ES-I3 (cell line): ENCODE measurements at regions not wholly inside any gene's neighbourhood (a gene's known extent, or its start where the extent isn't known, plus 50 kb on each side); places are given as distances from the start of the nearest gene placed in this dataset.

Experiments used
- H3K36me3 ChIP-seq: 2 replicates; pipeline ENCODE4 v1.6.1; 2013; ENCODE audit warnings: mild to moderate bottlenecking, low read length, control low read depth, moderate library complexity; ENCODE audit not compliant: insufficient read depth
- H3K4me1 ChIP-seq: 2 replicates; pipeline ENCODE4 v1.6.1; 2013; ENCODE audit warnings: mild to moderate bottlenecking, control low read depth, low read length; ENCODE audit not compliant: insufficient read depth
- H3K9ac ChIP-seq: 2 replicates; pipeline ENCODE4 v1.6.1; 2013; ENCODE audit warnings: low read depth, mild to moderate bottlenecking, low read length, moderate library complexity
- H3K9me3 ChIP-seq: 2 replicates; pipeline ENCODE4 v1.6.1; 2013; ENCODE audit warnings: mild to moderate bottlenecking, low read length, moderate library complexity; ENCODE audit not compliant: control insufficient read depth, insufficient read depth

DNA sequence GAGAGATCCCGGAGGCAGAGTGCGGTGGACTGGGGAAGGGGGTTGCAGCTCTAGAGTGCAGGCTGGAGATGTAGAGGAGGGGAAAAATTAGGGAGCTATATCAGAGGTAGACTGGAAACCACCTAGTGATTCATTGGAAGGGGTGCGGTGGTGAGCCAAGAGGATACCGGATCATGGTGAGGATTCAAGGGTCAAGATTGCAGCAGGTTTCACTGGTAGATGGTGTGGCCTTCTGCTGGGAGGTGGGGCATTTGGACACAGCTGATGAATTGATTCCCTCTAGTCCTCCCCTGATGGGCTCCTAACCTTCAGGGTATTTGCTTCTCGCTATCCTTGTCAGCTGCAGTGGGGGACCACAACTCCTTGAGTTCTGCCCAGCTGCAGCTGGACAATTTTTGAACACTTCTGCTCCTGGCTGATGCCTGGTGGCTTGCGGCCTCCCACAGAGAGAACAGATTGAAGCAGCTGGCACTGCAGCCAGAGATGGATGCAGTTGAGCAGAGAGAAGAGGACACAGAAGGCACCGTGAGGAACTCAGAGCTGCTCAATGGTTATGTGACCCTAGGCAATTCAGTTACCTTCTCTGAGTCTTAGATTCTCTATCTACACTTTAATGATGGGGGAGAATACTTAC, 134.4 kb upstream of the ABCA1 start:
- no peak overlapping the region for H3K9ac ChIP-seq
- H3K4me1 ChIP-seq = peaks cover 14% of the 10 kb centered on the region
- no peaks in the 10 kb centered on the region for H3K9me3 ChIP-seq
- H3K36me3 ChIP-seq = no peaks in the 10 kb centered on the region

- no peaks in the 10 kb centered on the region for H3K36me3 ChIP-seq
- no peak overlapping the region for H3K9ac ChIP-seq
- peaks cover 14% of the 10 kb centered on the region for H3K4me1 ChIP-seq
- peaks cover 3% of the 10 kb centered on the region; the same call in 1 of the 2 replicates for H3K9me3 ChIP-seq
These were observed 136.5 kb upstream of the ABCA1 start for GRCh38 chr9:105064248-105065097.

DNA sequence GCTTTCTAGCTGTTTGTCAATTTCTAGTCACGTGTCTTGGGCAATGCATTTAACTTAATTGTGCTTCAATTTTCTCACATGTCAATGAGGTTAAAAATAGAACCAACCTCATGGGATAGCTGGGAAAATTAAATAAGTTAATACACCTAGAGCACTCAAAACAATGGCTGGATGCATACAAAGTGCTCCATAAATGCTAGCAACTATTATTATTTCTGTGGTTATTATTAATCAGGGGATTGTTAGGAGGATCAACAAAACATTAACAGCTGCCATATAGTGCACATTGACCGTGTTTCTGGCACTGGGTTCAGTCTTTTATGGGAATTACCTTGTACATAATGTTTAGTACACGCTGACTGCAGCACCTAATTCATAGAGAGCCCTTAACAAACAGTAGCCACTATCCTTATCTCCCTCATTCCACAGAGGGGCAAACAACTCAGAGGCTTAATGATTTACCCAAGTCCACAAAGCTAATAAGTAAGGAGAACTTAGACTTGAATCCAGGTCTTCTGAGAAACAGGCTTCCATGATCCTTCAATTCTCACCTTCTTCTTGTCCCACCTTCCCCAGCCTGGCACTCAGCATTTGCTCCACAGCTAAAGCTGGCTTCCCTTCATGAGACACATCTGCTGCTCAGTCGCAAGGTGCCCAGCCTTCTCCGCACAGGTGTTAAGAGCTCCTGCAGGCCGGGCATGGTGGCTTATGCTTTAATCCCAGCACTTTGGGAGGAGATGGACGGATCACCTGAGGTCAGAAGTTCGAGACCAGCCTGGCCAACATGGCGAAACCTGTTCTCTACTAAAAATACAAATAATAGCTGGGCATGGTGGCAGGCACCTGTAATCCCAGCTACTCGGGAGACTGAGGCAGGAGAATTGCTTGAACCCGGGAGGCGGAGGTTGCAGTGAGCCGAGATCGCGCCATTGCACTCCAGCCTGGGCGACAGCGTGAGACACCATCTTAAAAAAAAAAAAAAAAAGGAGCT, 137.4 kb upstream of the ABCA1 start:
- Histone ChIP-seq H3K9me3 (peaks cover 3% of the 10 kb centered on the region; the same call in 1 of the 2 replicates), H3K9ac (no peak overlapping the region), H3K36me3 (no peaks in the 10 kb centered on the region), H3K4me1 (peaks cover 14% of the 10 kb centered on the region)

DNA sequence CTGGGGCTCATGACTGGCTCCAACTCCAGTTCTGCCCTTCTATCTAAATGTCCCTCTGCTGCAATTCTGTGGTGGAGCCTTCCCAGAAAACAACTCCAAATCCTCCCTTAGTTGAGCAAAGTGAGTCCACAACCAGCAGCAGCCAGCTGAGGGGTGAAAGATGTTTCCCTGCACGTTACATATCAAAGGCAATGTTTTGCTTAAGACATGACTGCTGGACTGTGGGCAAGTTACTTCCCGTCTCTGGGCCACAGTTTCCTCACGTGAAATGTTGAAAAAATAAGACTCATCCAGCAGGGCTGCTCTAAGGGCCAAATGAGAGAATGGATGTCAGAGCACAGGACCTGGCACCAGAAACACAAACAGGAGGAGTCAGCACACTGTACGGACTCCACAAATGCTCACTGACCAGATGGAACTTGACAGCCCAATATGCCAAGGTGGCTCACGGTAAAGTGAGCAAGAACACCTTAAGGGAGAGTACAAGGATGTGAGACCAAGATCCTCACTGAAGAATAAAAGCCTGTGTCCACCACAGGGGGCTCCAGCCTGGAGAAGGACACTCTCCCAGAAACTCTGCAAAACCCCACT, 138.4 kb upstream of the ABCA1 start:
- H3K4me1 ChIP-seq = peaks cover 14% of the 10 kb centered on the region
- H3K9me3 ChIP-seq = peaks cover 3% of the 10 kb centered on the region; the same call in 1 of the 2 replicates
- H3K36me3 ChIP-seq = no peaks in the 10 kb centered on the region
- no peak overlapping the region for H3K9ac ChIP-seq

DNA sequence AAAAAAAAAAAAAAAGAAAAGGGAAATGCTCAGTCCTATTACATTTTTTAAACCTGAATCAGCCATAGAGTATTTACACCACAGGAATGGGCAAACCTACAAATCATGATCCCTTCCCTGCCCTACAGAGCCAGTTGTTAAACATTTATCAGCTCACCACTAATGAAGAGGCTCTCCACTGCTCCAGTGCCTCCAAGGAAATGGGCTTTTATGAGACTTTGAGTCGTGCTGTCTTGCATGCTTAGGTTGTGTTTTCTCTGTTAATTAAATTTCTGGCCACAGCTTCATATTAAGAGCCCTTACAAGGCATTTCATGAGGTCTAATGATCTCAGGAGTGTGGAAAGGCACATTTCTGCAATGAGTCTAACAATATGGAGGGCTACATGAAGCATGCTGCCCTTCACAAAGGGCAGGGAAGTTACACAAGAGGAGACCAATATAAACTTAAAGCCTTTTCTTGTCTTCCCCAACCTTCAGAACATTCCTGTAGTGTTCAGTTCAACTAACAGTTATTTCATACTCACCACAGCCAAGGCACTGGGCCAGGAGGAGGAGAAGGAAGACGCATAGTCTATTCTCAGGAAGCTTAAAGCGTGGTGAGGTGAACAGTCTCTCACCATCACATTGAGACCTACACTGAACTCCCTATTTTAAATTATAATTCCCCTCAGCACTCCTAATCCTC, 140.1 kb upstream of the ABCA1 start:
- no peak overlapping the region for H3K9ac ChIP-seq
- H3K4me1 ChIP-seq = peaks cover 14% of the 10 kb centered on the region
- H3K36me3 ChIP-seq = no peaks in the 10 kb centered on the region

GRCh38 chr9:105069285-105069684, 141.3 kb upstream of the ABCA1 start:
- Histone ChIP-seq H3K9me3 (peaks cover 3% of the 10 kb centered on the region; the same call in 1 of the 2 replicates), H3K9ac (no peak overlapping the region), H3K36me3 (no peaks in the 10 kb centered on the region), H3K4me1 (peaks cover 6% of the 10 kb centered on the region; the same call in 1 of the 2 replicates)

More for the DNA sequence above, 140.1 kb upstream of the ABCA1 start:
- H3K9me3 ChIP-seq = peaks cover 3% of the 10 kb centered on the region; the same call in 1 of the 2 replicates

GRCh38 chr9:105069696-105070095, 141.7 kb upstream of the ABCA1 start:
- H3K9me3 ChIP-seq = peaks cover 3% of the 10 kb centered on the region; the same call in 1 of the 2 replicates
- H3K4me1 ChIP-seq = peaks cover 2% of the 10 kb centered on the region; the same call in 1 of the 2 replicates
- H3K9ac ChIP-seq = no peak overlapping the region
- H3K36me3 ChIP-seq = no peaks in the 10 kb centered on the region

DNA sequence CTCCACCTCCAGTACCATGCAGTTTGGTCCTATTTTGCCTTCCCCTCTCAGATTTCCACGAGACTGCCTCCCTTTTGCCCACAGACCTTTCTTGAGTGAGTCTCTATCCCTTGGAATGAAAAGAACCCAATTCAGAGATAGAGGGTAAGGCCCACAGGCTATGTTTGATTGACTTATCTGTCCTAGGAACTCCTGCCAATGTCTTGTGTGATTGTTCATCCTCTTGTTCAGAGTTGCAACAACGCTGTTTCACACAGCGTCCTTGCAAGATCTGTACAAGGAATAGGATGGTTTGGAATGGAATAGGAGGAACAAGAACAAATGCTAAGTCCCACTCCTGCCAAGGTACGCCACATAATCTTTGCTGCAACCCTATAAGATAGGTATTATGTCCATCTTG, 142.2 kb upstream of the ABCA1 start:
- Histone ChIP-seq H3K4me1 (no peaks in the 10 kb centered on the region; the same call in 1 of the 2 replicates), H3K9ac (no peak overlapping the region), H3K36me3 (no peaks in the 10 kb centered on the region), H3K9me3 (peaks cover 3% of the 10 kb centered on the region; the same call in 1 of the 2 replicates)

DNA sequence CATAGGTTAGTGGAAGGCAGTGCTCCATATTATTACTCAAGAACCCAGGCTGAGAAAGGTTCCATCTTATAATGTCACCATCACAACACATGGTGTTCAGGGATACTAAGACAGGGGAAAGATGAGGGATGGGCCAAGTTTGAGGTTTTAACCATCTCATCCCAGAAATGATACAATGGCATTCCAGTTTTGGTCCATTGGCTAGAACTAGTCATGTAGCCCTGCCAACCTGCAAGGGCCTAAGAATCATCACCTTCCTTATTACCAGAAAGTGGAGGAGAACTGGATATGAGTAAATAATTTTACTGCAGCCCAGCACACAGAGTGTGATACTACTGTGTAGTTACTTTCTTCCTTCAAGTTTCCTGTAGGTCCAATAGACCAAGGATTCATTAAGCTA, 144.5 kb upstream of the ABCA1 start:
- Histone ChIP-seq H3K9me3 (peaks cover 3% of the 10 kb centered on the region; the same call in 1 of the 2 replicates), H3K36me3 (no peaks in the 10 kb centered on the region), H3K9ac (no peak overlapping the region), H3K4me1 (no peaks in the 10 kb centered on the region; the same call in 1 of the 2 replicates)

GRCh38 chr9:105073147-105073546, 145.2 kb upstream of the ABCA1 start:
- Histone ChIP-seq H3K9ac (no peak overlapping the region), H3K36me3 (no peaks in the 10 kb centered on the region), H3K4me1 (no peaks in the 10 kb centered on the region; the same call in 1 of the 2 replicates), H3K9me3 (no peaks in the 10 kb centered on the region)

GRCh38 chr9:105074491-105074890, 146.5 kb upstream of the ABCA1 start:
- Histone ChIP-seq H3K9me3 (no peaks in the 10 kb centered on the region), H3K36me3 (no peaks in the 10 kb centered on the region), H3K4me1 (no peaks in the 10 kb centered on the region; the same call in 1 of the 2 replicates), H3K9ac (no peak overlapping the region)

DNA sequence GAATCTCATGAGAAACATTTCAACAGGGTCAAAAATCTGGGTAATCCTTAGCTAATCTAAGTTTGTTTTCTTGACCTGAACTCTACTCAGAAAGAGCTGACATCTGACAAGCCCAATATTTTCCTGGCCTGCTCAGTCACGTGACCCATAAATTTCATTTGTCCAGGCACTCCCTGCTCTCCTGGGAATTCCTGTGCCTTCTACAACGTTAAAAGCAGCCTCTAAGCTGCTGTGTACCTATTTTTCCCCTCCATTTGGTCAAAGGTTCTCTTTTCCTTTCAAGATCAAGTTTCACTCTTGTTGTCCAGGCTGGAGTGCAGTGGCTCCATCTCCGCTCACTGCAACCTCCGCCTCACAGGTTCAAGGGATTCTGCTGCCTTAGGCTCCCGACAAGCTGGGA, 148.8 kb upstream of the ABCA1 start:
- no peaks in the 10 kb centered on the region for H3K4me1 ChIP-seq
- no peaks in the 10 kb centered on the region for H3K36me3 ChIP-seq
- H3K9me3 ChIP-seq = no peaks in the 10 kb centered on the region
- H3K9ac ChIP-seq = no peak overlapping the region

GRCh38 chr9:105079457-105079856, 151.5 kb upstream of the ABCA1 start:
- no peak overlapping the region for H3K9ac ChIP-seq
- peaks cover 8% of the 10 kb centered on the region for H3K4me1 ChIP-seq
- no peaks in the 10 kb centered on the region for H3K9me3 ChIP-seq
- H3K36me3 ChIP-seq = no peaks in the 10 kb centered on the region
